Activated CD4-positive, alpha-beta T cell treated with anti-CD3 and anti-CD28 coated beads, Interleukin-10, Interleukin-2, amounts not matched to agents 100 ng/mL and 50 ng/mL, durations not matched to agents 16 hours and 8 hours (primary cell): ENCODE measurements at regions not wholly inside any gene's neighbourhood (a gene's known extent, or its start where the extent isn't known, plus 50 kb on each side); places are given as distances from the start of the nearest gene placed in this dataset.

Experiments
- DNase-seq: peaks from one replicate; pipeline ENCODE4 v3.0.0-alpha.2; 2020

GRCh38 chr11:8740129-8740528, 57.5 kb downstream of the RPL27A start:
- no peak for DNase-seq

GRCh38 chr11:8744423-8744822, 61.8 kb downstream of the RPL27A start:
- DNase-seq = peak; percentile 43

GRCh38 chr11:8745431-8746253, 63.0 kb downstream of the RPL27A start:
- no peak for DNase-seq

GRCh38 chr11:8746331-8746974, 63.9 kb downstream of the RPL27A start:
- DNase-seq = no peak

GRCh38 chr11:8747173-8747572, 64.6 kb downstream of the RPL27A start:
- DNase-seq = no peak

GRCh38 chr11:8748317-8748716, 65.7 kb downstream of the RPL27A start:
- no peak for DNase-seq

GRCh38 chr11:8749202-8749601, 66.6 kb downstream of the RPL27A start:
- DNase-seq = no peak

- DNase-seq = no peak
Observed at GRCh38 chr11:8754241-8754640, 71.6 kb downstream of the RPL27A start.

- DNase-seq = no peak
Observed at GRCh38 chr11:8756201-8756600, 73.6 kb downstream of the RPL27A start.

GRCh38 chr11:8757047-8757446, 74.5 kb downstream of the RPL27A start:
- no peak for DNase-seq

- no peak for DNase-seq
Observed at GRCh38 chr11:8757533-8757932, 74.9 kb downstream of the RPL27A start.

- DNase-seq = no peak
Observed at GRCh38 chr11:8758619-8759169, 76.1 kb downstream of the RPL27A start.

GRCh38 chr11:8759634-8760033, 77.0 kb downstream of the RPL27A start:
- DNase-seq = no peak

- DNase-seq = no peak
Observed at GRCh38 chr11:8760896-8761295, 78.3 kb downstream of the RPL27A start.

GRCh38 chr11:8763070-8763685, 80.6 kb downstream of the RPL27A start:
- DNase-seq = no peak

GRCh38 chr11:8765294-8765693, 82.7 kb downstream of the RPL27A start:
- no peak for DNase-seq

- DNase-seq = no peak
Observed at GRCh38 chr11:8766043-8766987, 83.7 kb downstream of the RPL27A start.

- DNase-seq = no peak
Observed at GRCh38 chr11:8766988-8767374, 84.4 kb downstream of the RPL27A start.

- DNase-seq = peak; percentile 31
Observed at GRCh38 chr11:8767466-8768142, 85.0 kb downstream of the RPL27A start.

- DNase-seq = peak; percentile 46
Observed at GRCh38 chr11:8768625-8769333, 86.2 kb downstream of the RPL27A start.
